ENCODE measurements at regions not wholly inside any gene's neighbourhood (a gene's known extent, or its start where the extent isn't known, plus 50 kb on each side); places are given as distances from the start of the nearest gene placed in this dataset.

DNA sequence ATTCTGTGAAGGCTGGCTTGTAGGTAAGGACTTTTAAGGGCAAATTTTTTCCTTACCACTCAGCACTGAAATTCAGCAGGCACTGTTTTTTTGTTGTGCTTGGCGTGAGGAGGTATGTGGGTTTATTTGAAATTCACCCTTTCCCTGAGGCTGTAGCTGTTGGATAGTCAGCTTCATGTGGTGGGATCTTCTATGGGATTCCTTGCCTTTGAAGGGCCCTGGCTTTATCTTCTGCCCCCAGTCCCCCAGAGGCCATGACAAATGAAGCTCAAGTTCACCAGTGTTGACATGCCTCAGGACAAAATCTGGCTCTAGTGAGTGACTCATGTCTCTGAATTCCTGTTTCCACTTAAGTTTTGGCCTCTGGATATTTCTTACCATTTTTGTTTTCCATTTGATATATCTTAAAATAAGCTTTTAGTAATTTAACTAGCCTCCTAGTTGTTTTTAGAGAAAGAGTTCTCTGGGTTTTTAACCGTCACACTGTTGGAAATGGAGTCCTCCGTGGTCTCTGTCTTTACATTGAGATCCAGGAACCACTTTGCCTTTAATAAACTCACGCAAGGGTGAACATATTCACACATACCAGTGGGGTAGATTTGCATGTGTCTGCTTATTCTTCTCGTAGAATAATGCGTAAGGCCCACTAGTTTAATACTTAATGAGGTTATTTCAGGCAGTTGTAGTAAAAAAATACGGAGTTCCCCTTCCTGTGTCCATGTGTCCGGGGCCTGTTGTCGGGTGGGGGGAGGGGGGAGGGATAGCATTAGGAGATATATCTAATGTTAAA is 211.1 kb upstream of the FAM98A start:
- no peaks in the 10 kb centered on the region for H3K36me3 Mint-ChIP-seq
- no peak overlapping the region for H3K27ac Mint-ChIP-seq
- H3K9me3 Mint-ChIP-seq = no peaks in the 10 kb centered on the region
- no peaks in the 10 kb centered on the region for H3K4me1 Mint-ChIP-seq (ENCODE audit: unreplicated experiment)
- no peak for DNase-seq (ENCODE audit: extremely low spot score, unreplicated experiment)
- TF ChIP-seq, protein P1, sequence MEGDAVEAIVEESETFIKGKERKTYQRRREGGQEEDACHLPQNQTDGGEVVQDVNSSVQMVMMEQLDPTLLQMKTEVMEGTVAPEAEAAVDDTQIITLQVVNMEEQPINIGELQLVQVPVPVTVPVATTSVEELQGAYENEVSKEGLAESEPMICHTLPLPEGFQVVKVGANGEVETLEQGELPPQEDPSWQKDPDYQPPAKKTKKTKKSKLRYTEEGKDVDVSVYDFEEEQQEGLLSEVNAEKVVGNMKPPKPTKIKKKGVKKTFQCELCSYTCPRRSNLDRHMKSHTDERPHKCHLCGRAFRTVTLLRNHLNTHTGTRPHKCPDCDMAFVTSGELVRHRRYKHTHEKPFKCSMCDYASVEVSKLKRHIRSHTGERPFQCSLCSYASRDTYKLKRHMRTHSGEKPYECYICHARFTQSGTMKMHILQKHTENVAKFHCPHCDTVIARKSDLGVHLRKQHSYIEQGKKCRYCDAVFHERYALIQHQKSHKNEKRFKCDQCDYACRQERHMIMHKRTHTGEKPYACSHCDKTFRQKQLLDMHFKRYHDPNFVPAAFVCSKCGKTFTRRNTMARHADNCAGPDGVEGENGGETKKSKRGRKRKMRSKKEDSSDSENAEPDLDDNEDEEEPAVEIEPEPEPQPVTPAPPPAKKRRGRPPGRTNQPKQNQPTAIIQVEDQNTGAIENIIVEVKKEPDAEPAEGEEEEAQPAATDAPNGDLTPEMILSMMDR (conservative IDR thresholded peaks at IDR 0.05) = no peak
- H3K27me3 Mint-ChIP-seq = no peaks in the 10 kb centered on the region
- no peak overlapping the region for H3K4me3 Mint-ChIP-seq

DNA sequence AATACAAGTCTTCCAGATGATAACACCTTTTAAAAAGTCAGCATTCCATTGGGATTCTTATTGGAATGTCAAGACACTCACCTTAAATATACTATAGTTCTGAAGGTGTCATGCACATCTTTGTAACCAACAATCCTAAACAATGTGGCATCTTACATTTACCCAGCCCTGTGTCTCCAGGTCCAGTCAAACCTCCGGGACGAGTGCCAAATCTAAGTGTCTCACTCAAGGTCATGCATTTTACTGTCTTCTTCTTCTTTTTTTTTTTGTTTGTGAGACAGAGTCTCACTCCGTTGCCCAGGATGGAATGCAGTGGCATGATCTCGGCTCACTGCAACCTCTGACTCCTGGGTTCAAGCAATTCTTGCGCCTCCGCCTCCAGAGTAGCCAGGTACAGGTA is 206.9 kb upstream of the FAM98A start:
- Mint-ChIP-seq H3K27me3 (no peaks in the 10 kb centered on the region), H3K36me3 (no peaks in the 10 kb centered on the region), H3K4me3 (no peak overlapping the region)

DNA sequence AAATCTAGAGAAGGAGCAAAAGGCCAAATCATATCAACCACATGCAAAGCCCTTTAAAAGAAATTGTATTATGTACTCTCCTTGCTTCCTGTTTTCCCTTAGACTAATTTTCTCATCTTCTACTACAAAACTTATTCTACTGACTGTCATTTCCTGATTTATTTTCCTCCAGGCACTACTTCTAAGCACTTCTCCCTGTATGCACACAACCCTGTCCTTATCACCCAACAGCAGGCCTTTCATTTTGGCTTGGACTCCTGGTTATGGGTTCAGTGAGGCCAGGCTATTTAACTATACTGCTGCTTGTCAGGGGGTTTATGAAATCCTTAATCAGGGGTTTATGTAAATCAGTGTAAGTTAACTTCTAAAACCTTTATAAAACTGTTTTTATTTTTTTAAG is 205.1 kb upstream of the FAM98A start:
- Mint-ChIP-seq H3K4me3 (no peak overlapping the region), H3K4me1 (ENCODE audit: unreplicated experiment) (peaks cover 7% of the 10 kb centered on the region), H3K36me3 (no peaks in the 10 kb centered on the region), H3K27me3 (no peaks in the 10 kb centered on the region), H3K27ac (no peak overlapping the region), H3K9me3 (no peaks in the 10 kb centered on the region)
- DNase-seq (ENCODE audit: extremely low spot score, unreplicated experiment) = no peak
- TF ChIP-seq, protein P1 (conservative IDR thresholded peaks at IDR 0.05) = no peak

More for the DNA sequence above, 206.9 kb upstream of the FAM98A start:
- no peaks in the 10 kb centered on the region for H3K9me3 Mint-ChIP-seq
- TF ChIP-seq, protein P1 (conservative IDR thresholded peaks at IDR 0.05) = no peak
- no peak overlapping the region for H3K27ac Mint-ChIP-seq
- no peak for DNase-seq (ENCODE audit: extremely low spot score, unreplicated experiment)
- H3K4me1 Mint-ChIP-seq (ENCODE audit: unreplicated experiment) = peaks cover 7% of the 10 kb centered on the region

DNA sequence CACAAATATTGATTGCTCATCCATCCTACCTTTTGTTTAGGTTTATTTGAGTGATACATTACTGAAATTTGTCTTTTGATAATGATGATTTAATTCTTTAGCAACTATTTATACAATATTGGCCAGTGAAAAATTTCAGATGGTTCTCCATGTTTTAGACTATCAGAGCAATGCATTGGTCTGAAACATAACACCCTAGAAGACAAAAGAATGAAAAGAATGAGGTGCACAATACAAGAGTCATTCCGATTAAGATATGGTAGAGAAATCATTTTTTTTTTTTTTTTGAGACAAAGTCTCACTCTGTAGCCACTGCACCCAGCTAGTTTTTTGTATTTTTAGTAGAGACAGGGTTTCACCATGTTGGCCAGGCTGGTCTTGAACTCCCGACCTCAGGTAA is 197.4 kb upstream of the FAM98A start:
- Mint-ChIP-seq H3K36me3 (no peaks in the 10 kb centered on the region), H3K9me3 (peaks cover 11% of the 10 kb centered on the region), H3K4me3 (no peak overlapping the region), H3K27me3 (no peaks in the 10 kb centered on the region), H3K4me1 (ENCODE audit: unreplicated experiment) (no peaks in the 10 kb centered on the region), H3K27ac (no peak overlapping the region)
- no peak for DNase-seq (ENCODE audit: extremely low spot score, unreplicated experiment)
- TF ChIP-seq, protein P1 (conservative IDR thresholded peaks at IDR 0.05) = no peak

DNA sequence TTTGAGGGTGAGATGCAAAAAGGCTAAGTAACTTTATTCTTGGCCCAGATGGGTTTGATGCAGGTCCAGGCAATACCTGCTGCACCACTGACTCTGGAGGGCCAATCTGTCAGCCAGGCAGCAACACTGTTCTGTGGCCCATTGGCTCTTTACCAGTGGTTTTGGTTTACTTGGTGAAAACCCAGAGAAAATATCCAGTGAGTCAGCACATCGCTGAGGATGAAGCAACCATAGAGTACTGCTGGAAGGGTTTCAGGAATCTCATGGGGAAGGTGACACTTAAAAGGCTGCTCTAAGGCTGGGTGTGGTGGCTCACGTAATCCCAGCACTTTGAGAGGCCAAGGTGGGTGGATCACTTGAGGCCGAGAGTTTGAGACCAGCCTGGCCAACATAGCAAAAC is 192.5 kb upstream of the FAM98A start:
- Mint-ChIP-seq H3K4me1 (ENCODE audit: unreplicated experiment) (no peaks in the 10 kb centered on the region), H3K36me3 (no peaks in the 10 kb centered on the region), H3K4me3 (no peak overlapping the region), H3K27me3 (no peaks in the 10 kb centered on the region), H3K27ac (no peak overlapping the region), H3K9me3 (peaks cover 7% of the 10 kb centered on the region)
- TF ChIP-seq, protein P1 (conservative IDR thresholded peaks at IDR 0.05) = no peak
- DNase-seq (ENCODE audit: extremely low spot score, unreplicated experiment) = no peak
